Natural killer cell (primary cell): ENCODE measurements at regions not wholly inside any gene's neighbourhood (a gene's known extent, or its start where the extent isn't known, plus 50 kb on each side); places are given as distances from the start of the nearest gene placed in this dataset.

Source experiments
- ATAC-seq, 3 donors: fragments of 150-1000 bp in 2 of 3; fragments of 200-7000 bp in 1 of 3; cut with Tn5 transposase; 1 replicate in 1 of 3; 2 replicates in 2 of 3; pipeline ENCODE4 v1.10.0; 2021; ENCODE audit warnings: mild to moderate bottlenecking in 2 of 3, moderate library complexity in 2 of 3
- DNase-seq, 2 donors: peaks; one replicate each; pipeline versions ENCODE4 v3.0.0 to v3.0.0-alpha.2; 2013 to 2021; ENCODE audit warnings: mixed read lengths in 1 of 2
- H3K27ac ChIP-seq: one replicate; pipeline ENCODE4 v1.5.1; 2013; ENCODE audit warnings: mild to moderate bottlenecking, low read length
- H3K27me3 ChIP-seq: one replicate; pipeline ENCODE4 v1.6.1; 2013; ENCODE audit warnings: low read length; ENCODE audit not compliant: control insufficient read depth, insufficient read depth
- H3K36me3 ChIP-seq: one replicate; pipeline ENCODE4 v1.6.1; 2013; ENCODE audit warnings: low read length; ENCODE audit not compliant: control insufficient read depth, insufficient read depth
- H3K4me1 ChIP-seq: one replicate; pipeline ENCODE4 v1.6.1; 2013; ENCODE audit warnings: low read length; ENCODE audit not compliant: control insufficient read depth, insufficient read depth
- H3K4me3 ChIP-seq: one replicate; pipeline ENCODE4 v1.5.1; 2013; ENCODE audit warnings: low read length
- H3K9me3 ChIP-seq: one replicate; pipeline ENCODE4 v1.6.1; 2013; ENCODE audit warnings: low read length; ENCODE audit not compliant: control insufficient read depth, insufficient read depth
- H3K27ac Mint-ChIP-seq, 2 donors: one replicate each; pipeline ENCODE4 v1.8.0; 2022; ENCODE audit warnings: mild to moderate bottlenecking in 2 of 2, mixed read lengths in 2 of 2, moderate library complexity in 1 of 2
- H3K27me3 Mint-ChIP-seq, 2 donors: one replicate each; pipeline ENCODE4 v1.8.0; 2022; ENCODE audit warnings: low read depth in 2 of 2, mixed read lengths in 2 of 2
- H3K36me3 Mint-ChIP-seq: one replicate; pipeline ENCODE4 v1.8.0; 2022; ENCODE audit warnings: mixed read lengths
- H3K4me1 Mint-ChIP-seq, 2 donors: one replicate each; pipeline ENCODE4 v1.8.0; 2022; ENCODE audit warnings: mixed read lengths in 2 of 2
- H3K4me3 Mint-ChIP-seq: one replicate; pipeline ENCODE4 v1.8.0; 2022; ENCODE audit warnings: mild to moderate bottlenecking, moderate library complexity, mixed read lengths
- H3K9me3 Mint-ChIP-seq, 2 donors: one replicate each; pipeline ENCODE4 v1.8.0; 2022; ENCODE audit warnings: mixed read lengths in 2 of 2
- WGBS: methylation state at CpG from one replicate; pipeline ENCODE4 v1.1.7; 2013; ENCODE audit warnings: missing lambda C conversion rate; ENCODE audit not compliant: insufficient coverage; 5-methylcytosine and 5-hydroxymethylcytosine counted together
- intact Hi-C: fragments of 100-400 bp; cut with micrococcal nuclease; formaldehyde crosslinking; loops from one replicate; pipeline ENCODE4 v1.14.2; 2022
- TF ChIP-seq, protein P1 (sequence below): fragments of 200-600 bp; IDR thresholded peaks from one replicate; pipeline ENCODE4 v1.8.0; 2022; ENCODE audit warnings: antibody characterized with exemption

- H3K4me3 ChIP-seq: no peak overlapping the region
- no peaks in the 10 kb centered on the region for H3K36me3 ChIP-seq
- ATAC-seq (no peak), DNase-seq (no peak)
- H3K9me3 ChIP-seq: no peaks in the 10 kb centered on the region
- WGBS: 60% methylated on average over 1 of the region's 1 CpG
- no peak overlapping the region for H3K27ac ChIP-seq
- Mint-ChIP-seq H3K36me3 (no peaks in the 10 kb centered on the region), H3K4me1 (no peaks in the 10 kb centered on the region), H3K27ac (no peak overlapping the region), H3K27me3 (peaks cover 26 to 31% of the 10 kb centered on the region in 2 donors), H3K9me3 (no peaks in the 10 kb centered on the region), H3K4me3 (no peak overlapping the region)
- intact Hi-C loops: no loop called here
- TF ChIP-seq, protein P1, sequence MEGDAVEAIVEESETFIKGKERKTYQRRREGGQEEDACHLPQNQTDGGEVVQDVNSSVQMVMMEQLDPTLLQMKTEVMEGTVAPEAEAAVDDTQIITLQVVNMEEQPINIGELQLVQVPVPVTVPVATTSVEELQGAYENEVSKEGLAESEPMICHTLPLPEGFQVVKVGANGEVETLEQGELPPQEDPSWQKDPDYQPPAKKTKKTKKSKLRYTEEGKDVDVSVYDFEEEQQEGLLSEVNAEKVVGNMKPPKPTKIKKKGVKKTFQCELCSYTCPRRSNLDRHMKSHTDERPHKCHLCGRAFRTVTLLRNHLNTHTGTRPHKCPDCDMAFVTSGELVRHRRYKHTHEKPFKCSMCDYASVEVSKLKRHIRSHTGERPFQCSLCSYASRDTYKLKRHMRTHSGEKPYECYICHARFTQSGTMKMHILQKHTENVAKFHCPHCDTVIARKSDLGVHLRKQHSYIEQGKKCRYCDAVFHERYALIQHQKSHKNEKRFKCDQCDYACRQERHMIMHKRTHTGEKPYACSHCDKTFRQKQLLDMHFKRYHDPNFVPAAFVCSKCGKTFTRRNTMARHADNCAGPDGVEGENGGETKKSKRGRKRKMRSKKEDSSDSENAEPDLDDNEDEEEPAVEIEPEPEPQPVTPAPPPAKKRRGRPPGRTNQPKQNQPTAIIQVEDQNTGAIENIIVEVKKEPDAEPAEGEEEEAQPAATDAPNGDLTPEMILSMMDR: no peak
- no peaks in the 10 kb centered on the region for H3K27me3 ChIP-seq
- H3K4me1 ChIP-seq: no peaks in the 10 kb centered on the region
Measured at GRCh38 chr12:107247650-107248049, 154.3 kb upstream of the CRY1 start.

DNA sequence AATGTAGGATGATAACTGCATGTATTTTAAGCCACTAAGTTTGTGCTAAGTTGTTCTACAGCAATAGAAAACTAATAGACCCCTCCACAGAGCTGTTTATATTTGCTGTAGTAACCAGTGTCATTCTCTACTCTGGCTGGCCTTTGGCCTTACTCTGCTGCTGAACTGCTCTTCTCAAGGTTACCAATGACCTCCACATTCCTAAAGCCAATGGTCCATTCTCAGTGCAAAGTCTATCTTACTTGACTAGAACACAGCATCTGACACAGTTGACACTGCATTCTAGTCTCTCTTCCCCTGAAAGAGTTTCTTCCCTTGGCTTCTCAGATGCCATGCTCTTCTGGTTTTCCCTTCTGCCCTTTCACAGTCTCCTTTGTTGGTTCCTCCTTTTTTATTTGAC lies 154.8 kb upstream of the CRY1 start:
- H3K27ac ChIP-seq: no peak overlapping the region
- DNase-seq (no peak), ATAC-seq (no peak)
- H3K4me1 ChIP-seq: no peaks in the 10 kb centered on the region
- no peaks in the 10 kb centered on the region for H3K36me3 Mint-ChIP-seq
- no peaks in the 10 kb centered on the region for H3K4me1 Mint-ChIP-seq
- H3K27ac Mint-ChIP-seq: no peak overlapping the region
- peaks cover 24 to 25% of the 10 kb centered on the region in 2 donors for H3K27me3 Mint-ChIP-seq
- no peaks in the 10 kb centered on the region for H3K9me3 Mint-ChIP-seq
- H3K27me3 ChIP-seq: no peaks in the 10 kb centered on the region
- H3K9me3 ChIP-seq: no peaks in the 10 kb centered on the region
- no peak overlapping the region for H3K4me3 Mint-ChIP-seq
- H3K36me3 ChIP-seq: no peaks in the 10 kb centered on the region
- TF ChIP-seq, protein P1: no peak
- intact Hi-C loops: no loop called here
- no peak overlapping the region for H3K4me3 ChIP-seq

GRCh38 chr12:107251288-107251687 lies 157.9 kb upstream of the CRY1 start:
- H3K4me1 ChIP-seq: no peaks in the 10 kb centered on the region
- no peak overlapping the region for H3K27ac ChIP-seq
- no peak overlapping the region for H3K4me3 ChIP-seq
- no peak overlapping the region for H3K27ac Mint-ChIP-seq
- H3K4me3 Mint-ChIP-seq: no peak overlapping the region
- ATAC-seq (no peak), DNase-seq (no peak)
- intact Hi-C loops: no loop called here
- whole genome bisulfite sequencing: 79% methylated on average over 6 of the region's 6 CpGs
- no peaks in the 10 kb centered on the region for H3K36me3 ChIP-seq
- no peaks in the 10 kb centered on the region for H3K36me3 Mint-ChIP-seq
- H3K27me3 Mint-ChIP-seq: peaks cover 10 to 24% of the 10 kb centered on the region in 2 donors
- no peaks in the 10 kb centered on the region for H3K9me3 Mint-ChIP-seq
- H3K27me3 ChIP-seq: no peaks in the 10 kb centered on the region
- no peaks in the 10 kb centered on the region for H3K4me1 Mint-ChIP-seq
- TF ChIP-seq, protein P1: no peak
- no peaks in the 10 kb centered on the region for H3K9me3 ChIP-seq

GRCh38 chr12:107253361-107253760 lies 160.0 kb upstream of the CRY1 start:
- ATAC-seq (no peak), DNase-seq (no peak)
- H3K4me1 ChIP-seq: no peaks in the 10 kb centered on the region
- WGBS: no CpG with 5 or more reads among the region's 1 CpG
- H3K9me3 ChIP-seq: no peaks in the 10 kb centered on the region
- H3K27me3 ChIP-seq: no peaks in the 10 kb centered on the region
- H3K36me3 ChIP-seq: no peaks in the 10 kb centered on the region
- H3K4me3 Mint-ChIP-seq: no peak overlapping the region
- H3K36me3 Mint-ChIP-seq: no peaks in the 10 kb centered on the region
- no peaks in the 10 kb centered on the region for H3K4me1 Mint-ChIP-seq
- no peak overlapping the region for H3K27ac ChIP-seq
- no peak overlapping the region for H3K27ac Mint-ChIP-seq
- TF ChIP-seq, protein P1: no peak
- peaks cover 16 to 28% of the 10 kb centered on the region in 2 donors for H3K27me3 Mint-ChIP-seq
- no peak overlapping the region for H3K4me3 ChIP-seq
- intact Hi-C loops: no loop called here
- H3K9me3 Mint-ChIP-seq: no peaks in the 10 kb centered on the region
